ENCODE measurements at regions not wholly inside any gene's neighbourhood (a gene's known extent, or its start where the extent isn't known, plus 50 kb on each side); places are given as distances from the start of the nearest gene placed in this dataset.
A peak's percentile ranks its signal among the peaks of the same experiment; 100 is the strongest.

DNA sequence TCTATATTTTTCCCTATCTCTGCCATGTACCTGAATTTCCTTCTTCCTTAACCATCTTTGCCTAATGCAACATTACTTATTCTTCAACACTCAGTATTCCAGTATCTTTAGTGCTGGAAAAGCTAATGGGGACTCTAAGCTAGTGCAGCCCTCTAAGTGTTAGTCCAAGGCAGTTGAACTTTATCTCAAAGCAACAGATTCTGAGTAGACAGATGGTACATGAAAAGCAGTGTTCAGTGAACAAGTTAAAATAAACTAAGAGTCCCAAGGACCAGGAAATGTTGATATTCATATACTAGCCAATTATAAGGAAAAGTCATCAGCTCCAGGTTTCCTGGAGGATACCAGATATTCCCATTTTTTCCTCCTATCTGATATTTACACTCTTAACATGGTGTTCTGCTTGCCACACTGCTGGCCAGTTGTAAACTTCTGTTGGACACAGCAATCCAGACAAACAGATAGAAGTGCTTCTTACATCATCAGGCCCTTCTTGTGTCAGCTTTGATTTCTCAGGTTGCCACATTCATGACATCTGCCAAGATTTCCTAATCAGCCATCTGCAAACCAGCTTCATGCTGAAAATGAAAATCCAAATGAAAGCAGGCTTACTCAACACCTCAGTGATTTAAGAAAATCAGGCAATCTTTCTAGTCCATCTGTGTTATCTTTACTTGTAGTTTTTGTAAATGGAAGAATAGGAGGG lies 255.9 kb upstream of the POU2AF2 start:
- Histone ChIP-seq H3K4me1 (no peaks in the 10 kb centered on the region), H3K36me3 (no peaks in the 10 kb centered on the region), H3K27ac (no peak overlapping the region), H3K9me3 (no peaks in the 10 kb centered on the region), H3K27me3 (no peaks in the 10 kb centered on the region), H3K4me3 (no peak overlapping the region)
- DNase-seq, result peak in 1 of 3 donors; percentile 47
- no peak for TF ChIP-seq POLR2A (IDR thresholded peaks at IDR 0.05)
- TF ChIP-seq, protein P1, sequence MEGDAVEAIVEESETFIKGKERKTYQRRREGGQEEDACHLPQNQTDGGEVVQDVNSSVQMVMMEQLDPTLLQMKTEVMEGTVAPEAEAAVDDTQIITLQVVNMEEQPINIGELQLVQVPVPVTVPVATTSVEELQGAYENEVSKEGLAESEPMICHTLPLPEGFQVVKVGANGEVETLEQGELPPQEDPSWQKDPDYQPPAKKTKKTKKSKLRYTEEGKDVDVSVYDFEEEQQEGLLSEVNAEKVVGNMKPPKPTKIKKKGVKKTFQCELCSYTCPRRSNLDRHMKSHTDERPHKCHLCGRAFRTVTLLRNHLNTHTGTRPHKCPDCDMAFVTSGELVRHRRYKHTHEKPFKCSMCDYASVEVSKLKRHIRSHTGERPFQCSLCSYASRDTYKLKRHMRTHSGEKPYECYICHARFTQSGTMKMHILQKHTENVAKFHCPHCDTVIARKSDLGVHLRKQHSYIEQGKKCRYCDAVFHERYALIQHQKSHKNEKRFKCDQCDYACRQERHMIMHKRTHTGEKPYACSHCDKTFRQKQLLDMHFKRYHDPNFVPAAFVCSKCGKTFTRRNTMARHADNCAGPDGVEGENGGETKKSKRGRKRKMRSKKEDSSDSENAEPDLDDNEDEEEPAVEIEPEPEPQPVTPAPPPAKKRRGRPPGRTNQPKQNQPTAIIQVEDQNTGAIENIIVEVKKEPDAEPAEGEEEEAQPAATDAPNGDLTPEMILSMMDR (IDR thresholded peaks at IDR 0.05), result no peak

GRCh38 chr11:110988671-110989070 lies 256.9 kb upstream of the POU2AF2 start:
- TF ChIP-seq, protein P1 (IDR thresholded peaks at IDR 0.05), result no peak
- TF ChIP-seq POLR2A (IDR thresholded peaks at IDR 0.05), result no peak
- Histone ChIP-seq H3K9me3 (no peaks in the 10 kb centered on the region), H3K4me3 (no peak overlapping the region), H3K27me3 (no peaks in the 10 kb centered on the region), H3K4me1 (no peaks in the 10 kb centered on the region), H3K27ac (no peak overlapping the region), H3K36me3 (no peaks in the 10 kb centered on the region)
- no peak for DNase-seq

DNA sequence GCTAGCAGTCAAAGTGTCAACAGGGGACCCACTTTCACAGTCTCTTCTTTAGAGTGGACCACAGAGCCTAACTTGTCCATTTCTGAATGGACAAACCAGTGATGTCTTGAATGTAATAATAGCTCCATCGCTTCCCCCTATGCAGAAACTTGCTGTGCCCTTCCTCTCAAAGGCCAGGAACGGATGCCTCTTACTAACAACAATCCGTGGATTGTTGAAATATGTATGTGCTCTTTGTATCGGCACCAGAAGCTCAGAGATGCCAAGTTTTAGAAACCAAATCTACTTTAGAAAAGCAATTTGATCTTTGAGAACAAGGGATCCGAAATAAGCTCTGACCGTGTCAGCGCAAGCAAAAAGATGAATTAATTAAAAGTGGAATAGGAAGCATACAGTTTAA lies 259.5 kb upstream of the POU2AF2 start:
- no peak for TF ChIP-seq POLR2A (IDR thresholded peaks at IDR 0.05)
- TF ChIP-seq, protein P1 (IDR thresholded peaks at IDR 0.05), result no peak
- DNase-seq, result no peak
- Histone ChIP-seq H3K9me3 (no peaks in the 10 kb centered on the region), H3K27me3 (no peaks in the 10 kb centered on the region), H3K4me3 (no peak overlapping the region), H3K36me3 (no peaks in the 10 kb centered on the region), H3K27ac (no peak overlapping the region), H3K4me1 (no peaks in the 10 kb centered on the region)

DNA sequence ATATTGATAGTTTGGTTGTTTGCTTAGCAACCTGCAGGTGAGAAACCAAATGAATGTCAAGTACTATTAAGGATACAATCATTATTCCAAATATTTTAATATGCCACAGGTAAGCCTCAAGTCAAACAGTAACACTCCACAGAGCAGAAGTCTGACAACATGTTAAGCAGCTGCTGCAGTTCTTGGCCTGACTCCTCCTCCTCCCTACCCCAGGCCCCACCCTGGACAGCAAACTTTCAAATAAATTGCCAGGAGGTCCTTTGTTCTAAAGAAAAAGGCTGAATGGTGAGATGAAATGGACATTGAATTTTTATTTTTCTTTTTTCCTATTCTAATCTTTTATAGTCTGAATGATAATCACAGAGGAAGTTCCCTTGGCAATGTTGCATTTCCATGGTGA lies 260.0 kb upstream of the POU2AF2 start:
- no peak overlapping the region for H3K27ac ChIP-seq
- H3K9me3 ChIP-seq, result no peaks in the 10 kb centered on the region
- H3K4me3 ChIP-seq, result no peak overlapping the region
- no peaks in the 10 kb centered on the region for H3K4me1 ChIP-seq
- DNase-seq, result no peak
- no peaks in the 10 kb centered on the region for H3K36me3 ChIP-seq
- no peaks in the 10 kb centered on the region for H3K27me3 ChIP-seq
- TF ChIP-seq POLR2A (IDR thresholded peaks at IDR 0.05), result no peak
- TF ChIP-seq, protein P1 (IDR thresholded peaks at IDR 0.05), result no peak

GRCh38 chr11:110984693-110985092 lies 260.8 kb upstream of the POU2AF2 start:
- TF ChIP-seq POLR2A (IDR thresholded peaks at IDR 0.05), result no peak
- TF ChIP-seq, protein P1 (IDR thresholded peaks at IDR 0.05), result no peak
- Histone ChIP-seq H3K9me3 (no peaks in the 10 kb centered on the region), H3K27me3 (no peaks in the 10 kb centered on the region), H3K36me3 (no peaks in the 10 kb centered on the region), H3K4me3 (no peak overlapping the region), H3K4me1 (no peaks in the 10 kb centered on the region), H3K27ac (no peak overlapping the region)
- no peak for DNase-seq

- no peak overlapping the region for H3K4me3 ChIP-seq
- DNase-seq, result no peak
- H3K27me3 ChIP-seq, result no peaks in the 10 kb centered on the region
- H3K9me3 ChIP-seq, result no peaks in the 10 kb centered on the region
- TF ChIP-seq, protein P1 (IDR thresholded peaks at IDR 0.05), result no peak
- no peak for TF ChIP-seq POLR2A (IDR thresholded peaks at IDR 0.05)
- H3K4me1 ChIP-seq, result no peaks in the 10 kb centered on the region
- no peak overlapping the region for H3K27ac ChIP-seq
- no peaks in the 10 kb centered on the region for H3K36me3 ChIP-seq
These were observed 261.4 kb upstream of the POU2AF2 start for GRCh38 chr11:110984147-110984546.
